Epidermal melanocyte (primary cell): ENCODE measurements at regions not wholly inside any gene's neighbourhood (a gene's known extent, or its start where the extent isn't known, plus 50 kb on each side); places are given as distances from the start of the nearest gene placed in this dataset.

Experiments
- DNase-seq: peaks from one replicate; pipeline ENCODE4 v3.0.0; 2011; ENCODE audit warnings: low spot score; ENCODE audit not compliant: insufficient read length

DNA sequence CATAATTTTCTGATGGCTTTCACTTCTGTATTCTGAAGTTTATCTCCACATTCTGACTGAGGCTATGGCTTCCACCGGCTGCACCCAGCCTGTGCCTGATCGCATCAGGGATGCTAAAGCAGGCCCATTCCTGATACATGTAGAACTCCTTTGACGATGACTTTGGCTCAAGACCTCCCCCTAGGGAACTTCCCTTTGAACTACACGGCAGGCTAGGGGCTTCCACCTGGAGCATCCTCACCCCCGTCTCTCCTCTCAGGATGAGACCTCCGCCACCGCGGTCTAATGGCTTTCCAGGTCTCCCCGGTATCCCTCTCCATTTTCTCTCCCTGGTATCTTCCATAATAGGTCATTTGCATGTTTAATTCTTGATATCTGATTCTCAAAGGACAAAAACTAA lies 214.9 kb upstream of the CHST9 start:
- no peak for DNase-seq

DNA sequence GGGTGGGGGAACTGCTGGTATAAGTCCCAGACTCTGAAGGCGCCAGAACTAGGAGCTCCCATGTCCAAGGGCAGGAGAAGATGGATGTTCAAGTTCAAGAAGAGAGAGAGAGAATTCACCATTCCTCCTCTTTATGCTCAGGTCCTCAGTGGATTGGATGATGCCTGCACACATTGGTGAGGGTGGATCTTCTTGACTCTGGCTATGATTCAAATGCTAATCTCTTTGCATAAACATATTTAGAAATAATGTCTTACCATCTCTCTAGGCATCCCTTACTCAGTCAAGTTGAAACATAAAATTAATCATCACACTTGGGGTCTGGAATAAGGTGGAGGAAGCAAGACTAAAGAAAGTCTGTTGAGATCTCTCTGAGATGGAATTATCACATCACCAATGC lies 210.6 kb upstream of the CHST9 start:
- DNase-seq, result no peak

- DNase-seq, result no peak
Observed at GRCh38 chr18:27394687-27395086, 209.6 kb upstream of the CHST9 start.

- DNase-seq, result no peak
Observed at GRCh38 chr18:27382567-27383216, 197.6 kb upstream of the CHST9 start.

- no peak for DNase-seq
Observed at GRCh38 chr18:27378431-27379095, 193.5 kb upstream of the CHST9 start.

- no peak for DNase-seq
Observed at GRCh38 chr18:27377251-27377650, 192.1 kb upstream of the CHST9 start.

DNA sequence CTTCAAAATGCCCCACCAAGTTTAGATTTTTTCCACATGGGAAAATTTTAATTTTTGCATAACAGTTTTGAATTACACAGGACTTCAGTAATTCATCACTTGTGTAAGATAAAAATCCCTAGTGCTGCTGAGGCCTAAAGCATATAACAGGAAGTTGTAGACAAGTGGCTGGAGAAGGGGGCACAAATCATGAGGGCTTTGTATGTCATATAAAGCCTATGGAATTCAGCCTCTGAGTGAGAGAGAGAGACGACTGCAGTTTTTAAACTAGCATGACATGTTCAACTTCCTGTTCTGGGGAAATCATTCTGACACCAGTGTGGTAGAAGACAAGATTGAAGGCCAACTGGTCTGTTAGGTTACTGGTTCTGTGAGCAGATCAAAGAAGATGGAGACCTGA lies 187.3 kb upstream of the CHST9 start:
- DNase-seq, result no peak

GRCh38 chr18:27366665-27367064 lies 181.6 kb upstream of the CHST9 start:
- no peak for DNase-seq

GRCh38 chr18:27366151-27366550 lies 181.0 kb upstream of the CHST9 start:
- DNase-seq, result no peak

- peak; percentile 21 for DNase-seq
Observed at GRCh38 chr18:27363872-27364271, 178.8 kb upstream of the CHST9 start.

- no peak for DNase-seq
Observed at GRCh38 chr18:27361477-27361876, 176.4 kb upstream of the CHST9 start.

DNA sequence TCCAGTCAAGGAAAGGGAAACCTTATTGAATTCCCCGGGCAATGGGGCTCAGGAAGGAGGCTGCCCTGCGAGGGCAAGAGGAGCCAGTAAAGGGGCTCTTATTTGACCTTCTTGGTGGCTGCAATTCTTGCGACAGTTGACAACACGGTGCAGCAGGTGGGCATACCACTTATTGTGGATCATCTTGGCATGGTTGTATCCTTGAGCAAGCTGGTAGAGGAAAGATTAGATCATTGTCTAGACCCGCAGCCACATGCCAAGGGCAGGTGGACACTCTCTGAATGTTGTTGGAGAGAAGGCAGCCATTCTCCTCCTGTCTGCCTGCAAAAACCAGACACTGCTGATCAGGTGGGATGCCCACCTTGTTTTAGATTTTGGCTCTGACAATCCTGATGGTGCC lies 170.2 kb upstream of the CHST9 start:
- no peak for DNase-seq

DNA sequence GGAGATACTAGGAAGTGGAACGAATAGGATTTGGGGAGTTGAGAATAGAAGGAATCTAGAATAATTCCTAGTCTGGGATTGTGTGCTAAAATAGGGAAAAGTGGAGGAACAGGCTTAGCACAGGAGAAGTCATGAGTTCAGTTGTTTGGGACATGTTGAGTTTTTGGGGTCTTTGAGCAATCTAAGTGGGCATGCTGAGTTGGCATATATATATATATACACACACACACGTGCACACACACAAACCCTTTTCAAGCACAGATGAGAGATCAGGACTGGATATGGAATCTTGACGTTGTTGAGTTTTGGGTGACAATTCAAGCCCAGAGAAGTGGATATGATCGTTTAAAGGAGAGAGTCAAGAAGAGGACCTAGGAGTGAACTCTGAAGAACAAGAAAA lies 168.2 kb upstream of the CHST9 start:
- DNase-seq, result no peak

DNA sequence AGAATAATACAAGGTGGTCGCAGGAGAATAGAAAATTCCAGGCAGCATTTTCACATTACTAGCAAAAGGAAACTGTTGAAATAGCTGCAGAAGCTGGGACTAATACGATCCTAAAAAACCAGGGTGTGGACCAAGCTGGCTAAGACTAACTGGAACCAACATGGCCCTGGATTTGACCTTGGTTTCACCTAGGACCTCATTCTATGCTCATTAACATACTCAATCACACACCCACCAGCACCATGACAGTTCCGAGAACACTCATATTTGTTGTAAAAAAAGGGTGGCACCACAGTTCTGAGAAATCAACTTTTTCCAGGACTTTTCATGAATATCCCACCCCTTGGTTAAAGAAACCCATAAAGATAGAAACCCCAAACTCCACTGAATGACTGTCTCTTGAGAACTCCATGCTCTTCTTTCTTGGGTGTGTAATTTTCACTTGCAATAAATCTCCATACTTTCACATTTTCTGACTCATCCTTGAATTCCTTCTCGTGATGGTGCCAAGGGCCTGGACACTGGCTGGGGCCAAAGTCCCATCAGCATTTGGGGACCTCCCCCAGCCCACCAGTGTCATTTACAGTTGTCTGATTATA lies 164.3 kb upstream of the CHST9 start:
- no peak for DNase-seq

DNA sequence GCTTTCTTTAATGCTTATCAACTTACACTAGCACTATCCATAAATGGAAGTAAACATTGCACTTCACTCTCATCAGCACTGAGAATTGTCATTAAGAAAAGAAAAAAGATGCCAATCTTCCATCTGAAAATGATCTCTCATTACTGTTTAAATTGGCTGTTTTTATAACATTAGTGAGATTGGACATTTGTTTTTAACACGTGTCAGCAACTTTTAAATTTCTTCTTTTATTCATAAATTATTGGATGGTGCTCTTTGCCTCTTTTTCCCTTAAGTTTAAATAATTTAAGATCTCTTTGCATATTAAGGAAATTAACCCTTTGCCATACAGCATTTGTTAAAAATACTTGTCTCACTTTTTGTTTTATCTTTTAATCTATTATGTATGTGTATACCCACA lies 146.5 kb upstream of the CHST9 start:
- DNase-seq, result no peak

DNA sequence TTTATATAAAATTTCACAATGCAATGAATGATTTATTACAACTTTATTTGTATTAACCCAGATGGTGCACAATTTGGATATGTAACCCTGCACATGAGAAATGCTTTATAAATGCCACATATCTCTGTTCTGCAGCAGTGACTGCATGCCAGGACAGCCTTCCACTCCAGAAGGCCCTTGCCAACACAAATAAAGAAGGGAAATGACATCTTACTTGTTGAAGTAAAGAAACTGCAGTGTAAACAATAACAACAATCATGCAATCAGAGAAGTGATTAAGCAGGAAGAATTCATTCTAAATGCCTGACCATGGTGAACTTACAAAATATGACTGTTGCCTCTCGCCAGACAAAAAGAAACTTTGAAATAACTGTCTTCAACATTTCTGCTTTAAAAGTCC lies 129.9 kb upstream of the CHST9 start:
- no peak for DNase-seq

DNA sequence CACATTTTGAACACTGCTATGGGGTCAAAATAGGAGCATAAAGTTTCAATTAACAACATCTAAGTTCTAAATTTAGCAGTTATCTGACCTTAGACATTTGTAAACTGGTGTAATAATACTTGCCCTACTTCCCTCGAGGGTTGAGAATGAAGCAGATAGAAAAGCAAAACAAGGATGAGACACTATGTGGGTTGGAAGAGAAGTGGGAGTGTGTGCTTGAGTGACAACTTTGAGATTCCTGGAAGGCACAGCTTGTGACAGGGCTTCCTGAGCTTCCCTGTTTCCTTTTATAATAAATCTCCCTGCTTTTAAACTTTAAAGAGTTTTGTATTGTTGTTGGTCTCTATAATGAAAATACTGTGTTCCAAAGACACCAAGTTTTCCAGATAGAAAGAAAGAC lies 128.6 kb upstream of the CHST9 start:
- no peak for DNase-seq

GRCh38 chr18:27312853-27313252 lies 127.7 kb upstream of the CHST9 start:
- DNase-seq, result no peak

DNA sequence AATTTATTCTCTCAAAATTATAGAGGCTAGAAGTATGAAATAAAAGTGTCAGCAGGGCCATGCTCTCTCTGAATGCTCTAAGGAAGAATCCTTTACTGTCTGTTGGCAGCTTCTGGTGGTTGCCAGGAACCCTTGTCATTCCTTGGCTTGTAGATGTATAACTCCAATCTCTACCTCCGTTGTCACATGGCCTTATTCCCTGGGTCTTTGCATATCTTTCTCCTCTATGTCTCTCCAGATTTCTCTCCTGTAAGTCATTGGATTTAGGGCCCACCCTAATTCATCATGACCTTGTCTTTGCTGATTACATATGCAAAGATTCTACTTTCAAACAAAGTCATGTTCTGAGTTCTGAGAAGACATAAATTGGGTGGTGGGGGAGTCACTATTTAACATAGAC lies 127.0 kb upstream of the CHST9 start:
- no peak for DNase-seq

- DNase-seq, result no peak
Observed at GRCh38 chr18:27311114-27311513, 126.0 kb upstream of the CHST9 start.

- DNase-seq, result no peak
Observed at GRCh38 chr18:27301615-27302378, 116.7 kb upstream of the CHST9 start.

DNA sequence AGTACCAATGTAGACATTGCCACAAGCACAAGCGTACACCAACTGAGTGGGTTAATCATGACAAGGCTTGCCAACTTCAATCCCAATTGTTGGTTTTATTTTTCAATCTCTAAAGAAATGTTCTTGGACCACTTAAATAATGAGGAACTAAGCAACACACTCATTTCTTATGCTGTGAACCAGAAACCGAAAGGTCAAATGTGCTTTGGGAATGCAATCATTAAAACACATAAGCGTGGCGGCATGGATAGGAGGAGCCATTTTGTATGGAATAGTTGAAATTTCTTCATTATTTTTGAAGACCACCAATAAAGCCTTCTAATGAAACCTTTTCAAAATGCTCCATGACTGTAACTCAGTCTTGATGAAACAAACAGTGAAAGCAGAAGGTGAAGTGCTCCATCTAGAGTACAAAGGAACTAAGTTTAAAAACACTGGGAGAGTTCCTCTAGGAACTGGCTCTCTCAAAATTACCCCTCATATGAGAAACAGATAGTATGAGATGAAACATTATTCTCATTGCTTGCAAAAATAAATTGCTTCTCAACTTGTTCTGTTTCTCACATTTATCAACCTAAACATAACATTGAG lies 113.2 kb upstream of the CHST9 start:
- no peak for DNase-seq
